ENCODE measurements at regions not wholly inside any gene's neighbourhood (a gene's known extent, or its start where the extent isn't known, plus 50 kb on each side); places are given as distances from the start of the nearest gene placed in this dataset.

GRCh38 chr9:4353236-4353635 is 53.4 kb upstream of the GLIS3 start:
- TF ChIP-seq CTCF (tag by site-specific recombination; IDR thresholded peaks at IDR 0.05) = no peak
- TF ChIP-seq ZNF398 (tag by site-specific recombination; IDR thresholded peaks at IDR 0.05) = no peak
- no peak for TF ChIP-seq ZNF16 (tag by site-specific recombination; IDR thresholded peaks at IDR 0.05; ENCODE audit: low read depth)
- no peak for TF ChIP-seq RBAK (tag by site-specific recombination; IDR thresholded peaks at IDR 0.05)
